H1 (cell line): ENCODE measurements at regions not wholly inside any gene's neighbourhood (a gene's known extent, or its start where the extent isn't known, plus 50 kb on each side); places are given as distances from the start of the nearest gene placed in this dataset.

Experiments used
- CTCF ChIA-PET: fragments of 300-600 bp; sonication (Branson Sonifier 250); formaldehyde crosslinking; loops from one replicate; lab custom pipeline; 2021; ENCODE audit not compliant: partially characterized antibody; lab: Charles Lee
- POLR2A ChIA-PET: fragments of 300-600 bp; sonication (Branson Sonifier 250); formaldehyde crosslinking; loops from one replicate; lab custom pipeline; 2021; ENCODE audit warnings: inconsistent platforms; ENCODE audit not compliant: partially characterized antibody; lab: Charles Lee
- DNase-seq, 2 experiments: peaks; one replicate each; pipeline versions ENCODE4 v3.0.0 to v3.0.0-alpha.2; 2010 to 2022; ENCODE audit warnings: low spot score in 2 of 2, low read depth in 1 of 2, mixed read lengths in 1 of 2
- FAIRE-seq: peaks from 2 replicates; lab custom pipeline; 2011; peaks lifted over from hg19 to GRCh38; lab: Jason Lieb, UNC
- H2AFZ ChIP-seq: 2 replicates; pipeline ENCODE4 v1.8.1; 2012; ENCODE audit warnings: low read length, inconsistent platforms
- H2AK5ac ChIP-seq: 2 replicates; pipeline ENCODE4 v1.6.1; 2013; ENCODE audit warnings: low read depth, low read length
- H2BK120ac ChIP-seq: replicated peaks from 2 replicates; pipeline ENCODE3; 2013; ENCODE audit warnings: low read depth, low read length, inconsistent platforms
- H2BK12ac ChIP-seq: 2 replicates; pipeline ENCODE4 v1.6.1; 2013; ENCODE audit warnings: low read depth, low read length
- H2BK15ac ChIP-seq: 2 replicates; pipeline ENCODE4 v1.6.1; 2013; ENCODE audit warnings: low read length
- H2BK20ac ChIP-seq: 2 replicates; pipeline ENCODE4 v1.6.1; 2013; ENCODE audit warnings: low read length
- H2BK5ac ChIP-seq: 2 replicates; pipeline ENCODE4 v1.6.1; 2013; ENCODE audit warnings: low read depth, low read length
- H3K14ac ChIP-seq: 2 replicates; pipeline ENCODE4 v1.6.1; 2013; ENCODE audit warnings: inconsistent platforms; ENCODE audit not compliant: insufficient read length
- H3K18ac ChIP-seq: 2 replicates; pipeline ENCODE4 v1.6.1; 2013; ENCODE audit warnings: low read length; ENCODE audit errors: extremely low read depth
- H3K23ac ChIP-seq: 2 replicates; pipeline ENCODE4 v1.6.1; 2013; ENCODE audit warnings: inconsistent platforms; ENCODE audit not compliant: insufficient read length
- H3K23me2 ChIP-seq: 2 replicates; pipeline ENCODE4 v1.6.1; 2013; ENCODE audit warnings: low read depth, low read length
- H3K27ac ChIP-seq: 2 replicates; pipeline ENCODE4 v1.6.1; 2011; ENCODE audit warnings: low read depth, low read length, inconsistent platforms
- H3K27me3 ChIP-seq, 4 experiments: replicated peaks in 1 of 4; 1 replicate in 1 of 4; 2 replicates in 3 of 4; pipeline versions ENCODE4 v1.6.1 to v1.8.1; 2011 to 2013; ENCODE audit warnings: low read length in 3 of 4, mild to moderate bottlenecking in 3 of 4, inconsistent platforms in 2 of 4, mixed read lengths in 2 of 4, moderate library complexity in 1 of 4; ENCODE audit not compliant: control insufficient read depth in 3 of 4, insufficient read depth in 3 of 4; ENCODE audit errors: extremely low read depth in 1 of 4
- H3K36me3 ChIP-seq, 4 experiments: 2 replicates each; pipeline versions ENCODE4 v1.6.1 to v1.8.1; 2011 to 2013; ENCODE audit warnings: mild to moderate bottlenecking in 4 of 4, low read length in 3 of 4, moderate library complexity in 2 of 4, control low read depth in 1 of 4, inconsistent platforms in 1 of 4; ENCODE audit not compliant: insufficient read depth in 4 of 4, control insufficient read depth in 2 of 4
- H3K4ac ChIP-seq: replicated peaks from 2 replicates; pipeline ENCODE3; 2013; ENCODE audit warnings: low read length, low read depth, mixed read lengths, inconsistent platforms; ENCODE audit not compliant: insufficient read length
- H3K4me1 ChIP-seq, 4 experiments: replicated peaks in 1 of 4; 1 replicate in 1 of 4; 2 replicates in 3 of 4; pipeline versions ENCODE4 v1.6.1 to v1.8.1; 2011 to 2013; ENCODE audit warnings: low read length in 3 of 4, inconsistent platforms in 2 of 4, mixed read lengths in 1 of 4; ENCODE audit not compliant: insufficient read depth in 4 of 4, control insufficient read depth in 3 of 4
- H3K4me2 ChIP-seq, 2 experiments: 2 replicates each; pipeline versions ENCODE4 v1.6.1 to v1.8.1; 2011 to 2013; ENCODE audit warnings: low read depth in 2 of 2, low read length in 2 of 2, control low read depth in 1 of 2, inconsistent platforms in 1 of 2, mild to moderate bottlenecking in 1 of 2; ENCODE audit not compliant: insufficient read depth in 1 of 2
- H3K4me3 ChIP-seq, 4 experiments: fragments of 200-600, 300-600 bp in 1 of 4; sonication (generic), shearing (Covaris generic), sonication (Bioruptor Twin) in 1 of 4; 2 replicates each; pipeline versions ENCODE4 v1.5.1 to v1.8.1; 2011 to 2016; ENCODE audit warnings: low read length in 4 of 4, low read depth in 3 of 4, control low read depth in 2 of 4, inconsistent platforms in 2 of 4, mild to moderate bottlenecking in 2 of 4, mixed read lengths in 1 of 4, moderate library complexity in 1 of 4; ENCODE audit not compliant: insufficient read depth in 2 of 4; ENCODE audit errors: extremely low read depth in 1 of 4
- H3K56ac ChIP-seq: replicated peaks from 2 replicates; pipeline ENCODE3; 2013; ENCODE audit warnings: low read depth, mild to moderate bottlenecking, mixed read lengths, low read length, inconsistent platforms; ENCODE audit not compliant: insufficient read length
- H3K79me1 ChIP-seq: 2 replicates; pipeline ENCODE4 v1.6.1; 2013; ENCODE audit warnings: low read depth, low read length, control low read depth
- H3K79me2 ChIP-seq, 2 experiments: 2 replicates each; pipeline versions ENCODE4 v1.6.1 to v1.8.1; 2012 to 2013; ENCODE audit warnings: low read length in 2 of 2, mild to moderate bottlenecking in 2 of 2, inconsistent platforms in 1 of 2; ENCODE audit not compliant: insufficient read depth in 2 of 2, control insufficient read depth in 1 of 2
- H3K9ac ChIP-seq, 4 experiments: replicated peaks in 1 of 4; 1 replicate in 1 of 4; 2 replicates in 3 of 4; pipeline versions ENCODE4 v1.6.1 to v1.8.1; 2011 to 2013; ENCODE audit warnings: low read depth in 3 of 4, low read length in 3 of 4, control low read depth in 2 of 4, mild to moderate bottlenecking in 2 of 4, moderate library complexity in 2 of 4, inconsistent platforms in 1 of 4; ENCODE audit errors: extremely low read depth in 1 of 4
- H3K9me3 ChIP-seq, 2 experiments: 2 replicates each; pipeline versions ENCODE4 v1.6.1 to v1.8.1; 2012 to 2013; ENCODE audit warnings: mild to moderate bottlenecking in 2 of 2, moderate library complexity in 2 of 2, control low read depth in 1 of 2, inconsistent platforms in 1 of 2, low read depth in 1 of 2, low read length in 1 of 2, mixed read lengths in 1 of 2; ENCODE audit not compliant: insufficient read depth in 2 of 2
- H4K20me1 ChIP-seq, 2 experiments: replicated peaks in 1 of 2; 2 replicates each; pipeline versions ENCODE3 to v1.8.1; 2011 to 2013; ENCODE audit warnings: inconsistent platforms in 2 of 2, low read length in 2 of 2, mild to moderate bottlenecking in 1 of 2; ENCODE audit not compliant: insufficient read depth in 2 of 2, control insufficient read depth in 1 of 2
- H4K5ac ChIP-seq: 2 replicates; pipeline ENCODE4 v1.6.1; 2013; ENCODE audit warnings: low read length, low read depth, mixed read lengths, inconsistent platforms; ENCODE audit not compliant: insufficient read length
- H4K8ac ChIP-seq: 2 replicates; pipeline ENCODE4 v1.8.0; 2013; ENCODE audit warnings: mild to moderate bottlenecking, moderate library complexity, low read length, inconsistent platforms; ENCODE audit not compliant: insufficient read depth; ENCODE audit errors: extremely low read depth
- H4K91ac ChIP-seq: replicated peaks from 2 replicates; pipeline ENCODE3; 2013; ENCODE audit warnings: low read length, mixed read lengths, inconsistent platforms; ENCODE audit not compliant: insufficient read length
- WGBS, 2 experiments: shearing (Covaris generic) in 1 of 2; methylation state at CpG; one replicate each; pipeline versions ENCODE4 v1.1.6 to v1.1.7; 2013 to 2015; ENCODE audit warnings: low lambda C conversion rate in 2 of 2, mixed read lengths in 2 of 2, inconsistent platforms in 1 of 2, low coverage in 1 of 2, missing lambda C conversion rate in 1 of 2; ENCODE audit not compliant: insufficient replicate concordance in 2 of 2, insufficient coverage in 1 of 2, insufficient read length in 1 of 2; ENCODE audit errors: extremely low coverage in 1 of 2, missing lambda C conversion rate in 1 of 2; 5-methylcytosine and 5-hydroxymethylcytosine counted together
- TF ChIP-seq, protein P1 (sequence below): fragments of 300-600 bp; sonication (generic); IDR thresholded peaks from 2 replicates; pipeline ENCODE4 v1.7.1; 2012; ENCODE audit warnings: low read length, moderate library complexity, mild to moderate bottlenecking, inconsistent platforms; ENCODE audit not compliant: insufficient replicate concordance

GRCh38 chr9:86670076-86670475 is 277.2 kb downstream of the GAS1 start:
- Histone ChIP-seq H2BK12ac (no peak overlapping the region), H3K4ac (no peak overlapping the region), H3K79me1 (no peaks in the 10 kb centered on the region), H3K4me3 (no peak overlapping the region), H3K14ac (no peak overlapping the region), H2BK15ac (no peak overlapping the region), H3K18ac (no peak overlapping the region), H4K91ac (no peak overlapping the region), H4K8ac (no peak overlapping the region), H3K9ac (no peak overlapping the region), H3K23ac (no peak overlapping the region), H3K4me1 (no peaks in the 10 kb centered on the region), H3K27me3 (no peaks in the 10 kb centered on the region), H3K4me2 (no peak overlapping the region), H4K5ac (no peak overlapping the region), H2BK20ac (no peak overlapping the region), H3K36me3 (no peaks in the 10 kb centered on the region), H2AFZ (no peak overlapping the region), H3K27ac (no peak overlapping the region), H3K79me2 (no peaks in the 10 kb centered on the region), H3K23me2 (no peaks in the 10 kb centered on the region), H2BK5ac (no peak overlapping the region), H3K56ac (no peak overlapping the region), H4K20me1 (no peaks in the 10 kb centered on the region), H2AK5ac (no peak overlapping the region), H2BK120ac (no peak overlapping the region), H3K9me3 (0 out of 4 replicates have a peak, but pooled peaks cover 0 to 6% of the 10 kb centered on the region in 2 experiments)
- WGBS, 2 experiments: 96% methylated on average over 3 of the region's 3 CpGs; no CpG with 5 or more reads in 1 of the 2 experiments
- no peak for DNase-seq
- ChIA-PET POLR2A (no interaction called here), CTCF (interaction anchor here (0.6 kb wide), 1 partner anchor 32 kb away, joined by 3 read pairs; no protein-coding TSS in a partner anchor)
- FAIRE-seq: no peak
- TF ChIP-seq, protein P1, sequence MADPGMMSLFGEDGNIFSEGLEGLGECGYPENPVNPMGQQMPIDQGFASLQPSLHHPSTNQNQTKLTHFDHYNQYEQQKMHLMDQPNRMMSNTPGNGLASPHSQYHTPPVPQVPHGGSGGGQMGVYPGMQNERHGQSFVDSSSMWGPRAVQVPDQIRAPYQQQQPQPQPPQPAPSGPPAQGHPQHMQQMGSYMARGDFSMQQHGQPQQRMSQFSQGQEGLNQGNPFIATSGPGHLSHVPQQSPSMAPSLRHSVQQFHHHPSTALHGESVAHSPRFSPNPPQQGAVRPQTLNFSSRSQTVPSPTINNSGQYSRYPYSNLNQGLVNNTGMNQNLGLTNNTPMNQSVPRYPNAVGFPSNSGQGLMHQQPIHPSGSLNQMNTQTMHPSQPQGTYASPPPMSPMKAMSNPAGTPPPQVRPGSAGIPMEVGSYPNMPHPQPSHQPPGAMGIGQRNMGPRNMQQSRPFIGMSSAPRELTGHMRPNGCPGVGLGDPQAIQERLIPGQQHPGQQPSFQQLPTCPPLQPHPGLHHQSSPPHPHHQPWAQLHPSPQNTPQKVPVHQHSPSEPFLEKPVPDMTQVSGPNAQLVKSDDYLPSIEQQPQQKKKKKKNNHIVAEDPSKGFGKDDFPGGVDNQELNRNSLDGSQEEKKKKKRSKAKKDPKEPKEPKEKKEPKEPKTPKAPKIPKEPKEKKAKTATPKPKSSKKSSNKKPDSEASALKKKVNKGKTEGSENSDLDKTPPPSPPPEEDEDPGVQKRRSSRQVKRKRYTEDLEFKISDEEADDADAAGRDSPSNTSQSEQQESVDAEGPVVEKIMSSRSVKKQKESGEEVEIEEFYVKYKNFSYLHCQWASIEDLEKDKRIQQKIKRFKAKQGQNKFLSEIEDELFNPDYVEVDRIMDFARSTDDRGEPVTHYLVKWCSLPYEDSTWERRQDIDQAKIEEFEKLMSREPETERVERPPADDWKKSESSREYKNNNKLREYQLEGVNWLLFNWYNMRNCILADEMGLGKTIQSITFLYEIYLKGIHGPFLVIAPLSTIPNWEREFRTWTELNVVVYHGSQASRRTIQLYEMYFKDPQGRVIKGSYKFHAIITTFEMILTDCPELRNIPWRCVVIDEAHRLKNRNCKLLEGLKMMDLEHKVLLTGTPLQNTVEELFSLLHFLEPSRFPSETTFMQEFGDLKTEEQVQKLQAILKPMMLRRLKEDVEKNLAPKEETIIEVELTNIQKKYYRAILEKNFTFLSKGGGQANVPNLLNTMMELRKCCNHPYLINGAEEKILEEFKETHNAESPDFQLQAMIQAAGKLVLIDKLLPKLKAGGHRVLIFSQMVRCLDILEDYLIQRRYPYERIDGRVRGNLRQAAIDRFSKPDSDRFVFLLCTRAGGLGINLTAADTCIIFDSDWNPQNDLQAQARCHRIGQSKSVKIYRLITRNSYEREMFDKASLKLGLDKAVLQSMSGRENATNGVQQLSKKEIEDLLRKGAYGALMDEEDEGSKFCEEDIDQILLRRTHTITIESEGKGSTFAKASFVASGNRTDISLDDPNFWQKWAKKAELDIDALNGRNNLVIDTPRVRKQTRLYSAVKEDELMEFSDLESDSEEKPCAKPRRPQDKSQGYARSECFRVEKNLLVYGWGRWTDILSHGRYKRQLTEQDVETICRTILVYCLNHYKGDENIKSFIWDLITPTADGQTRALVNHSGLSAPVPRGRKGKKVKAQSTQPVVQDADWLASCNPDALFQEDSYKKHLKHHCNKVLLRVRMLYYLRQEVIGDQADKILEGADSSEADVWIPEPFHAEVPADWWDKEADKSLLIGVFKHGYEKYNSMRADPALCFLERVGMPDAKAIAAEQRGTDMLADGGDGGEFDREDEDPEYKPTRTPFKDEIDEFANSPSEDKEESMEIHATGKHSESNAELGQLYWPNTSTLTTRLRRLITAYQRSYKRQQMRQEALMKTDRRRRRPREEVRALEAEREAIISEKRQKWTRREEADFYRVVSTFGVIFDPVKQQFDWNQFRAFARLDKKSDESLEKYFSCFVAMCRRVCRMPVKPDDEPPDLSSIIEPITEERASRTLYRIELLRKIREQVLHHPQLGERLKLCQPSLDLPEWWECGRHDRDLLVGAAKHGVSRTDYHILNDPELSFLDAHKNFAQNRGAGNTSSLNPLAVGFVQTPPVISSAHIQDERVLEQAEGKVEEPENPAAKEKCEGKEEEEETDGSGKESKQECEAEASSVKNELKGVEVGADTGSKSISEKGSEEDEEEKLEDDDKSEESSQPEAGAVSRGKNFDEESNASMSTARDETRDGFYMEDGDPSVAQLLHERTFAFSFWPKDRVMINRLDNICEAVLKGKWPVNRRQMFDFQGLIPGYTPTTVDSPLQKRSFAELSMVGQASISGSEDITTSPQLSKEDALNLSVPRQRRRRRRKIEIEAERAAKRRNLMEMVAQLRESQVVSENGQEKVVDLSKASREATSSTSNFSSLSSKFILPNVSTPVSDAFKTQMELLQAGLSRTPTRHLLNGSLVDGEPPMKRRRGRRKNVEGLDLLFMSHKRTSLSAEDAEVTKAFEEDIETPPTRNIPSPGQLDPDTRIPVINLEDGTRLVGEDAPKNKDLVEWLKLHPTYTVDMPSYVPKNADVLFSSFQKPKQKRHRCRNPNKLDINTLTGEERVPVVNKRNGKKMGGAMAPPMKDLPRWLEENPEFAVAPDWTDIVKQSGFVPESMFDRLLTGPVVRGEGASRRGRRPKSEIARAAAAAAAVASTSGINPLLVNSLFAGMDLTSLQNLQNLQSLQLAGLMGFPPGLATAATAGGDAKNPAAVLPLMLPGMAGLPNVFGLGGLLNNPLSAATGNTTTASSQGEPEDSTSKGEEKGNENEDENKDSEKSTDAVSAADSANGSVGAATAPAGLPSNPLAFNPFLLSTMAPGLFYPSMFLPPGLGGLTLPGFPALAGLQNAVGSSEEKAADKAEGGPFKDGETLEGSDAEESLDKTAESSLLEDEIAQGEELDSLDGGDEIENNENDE: no peak
